ENCODE measurements at regions not wholly inside any gene's neighbourhood (a gene's known extent, or its start where the extent isn't known, plus 50 kb on each side); places are given as distances from the start of the nearest gene placed in this dataset.

GRCh38 chr2:240328526-240328925 is 106.9 kb upstream of the GPC1 start:
- TF ChIP-seq SPI1 (IDR thresholded peaks at IDR 0.05; ENCODE audit: low read depth, low read length) (no peak), POLR2AphosphoS5 (IDR thresholded peaks at IDR 0.05; ENCODE audit: low read depth, low read length) (no peak), TAF1 (IDR thresholded peaks at IDR 0.05; ENCODE audit: low read depth, low read length) (no peak)
